CD14-positive monocyte (primary cell): ENCODE measurements at regions not wholly inside any gene's neighbourhood (a gene's known extent, or its start where the extent isn't known, plus 50 kb on each side); places are given as distances from the start of the nearest gene placed in this dataset.

ENCODE experiments used
- DNase-seq, 3 donors: peaks; one replicate each; pipeline ENCODE4 v3.0.0-alpha.2; 2011 to 2022
- H2AFZ ChIP-seq: 2 replicates; pipeline ENCODE4 v1.6.0; 2012; ENCODE audit warnings: mild to moderate bottlenecking, low read depth, low read length, inconsistent platforms; ENCODE audit not compliant: insufficient read depth, poor library complexity, severe bottlenecking
- H3K27ac ChIP-seq, 2 donors: 1 replicate in 1 of 2; 2 replicates in 1 of 2; pipeline ENCODE4 v1.5.1; 2012 to 2013; ENCODE audit warnings: low read length in 2 of 2, control low read depth in 1 of 2, inconsistent platforms in 1 of 2, low read depth in 1 of 2, mild to moderate bottlenecking in 1 of 2
- H3K27me3 ChIP-seq, 2 donors: one replicate each; pipeline versions ENCODE4 v1.6.0 to v1.6.1; 2011 to 2013; ENCODE audit warnings: low read length in 2 of 2; ENCODE audit not compliant: control insufficient read depth in 2 of 2, insufficient read depth in 2 of 2
- H3K36me3 ChIP-seq, 2 donors: replicated peaks in 1 of 2; 1 replicate in 1 of 2; 2 replicates in 1 of 2; pipeline versions ENCODE4 v1.5.1 to v1.6.1; 2012 to 2013; ENCODE audit warnings: low read length in 2 of 2, control low read depth in 1 of 2, inconsistent platforms in 1 of 2, mild to moderate bottlenecking in 1 of 2; ENCODE audit not compliant: insufficient read depth in 2 of 2, control insufficient read depth in 1 of 2
- H3K4me1 ChIP-seq, 2 donors: 1 replicate in 1 of 2; 2 replicates in 1 of 2; pipeline versions ENCODE4 v1.5.1 to v1.6.1; 2012 to 2013; ENCODE audit warnings: low read length in 2 of 2, control low read depth in 1 of 2, inconsistent platforms in 1 of 2, mild to moderate bottlenecking in 1 of 2, moderate library complexity in 1 of 2; ENCODE audit not compliant: insufficient read depth in 2 of 2, control insufficient read depth in 1 of 2
- H3K4me2 ChIP-seq: replicated peaks from 2 replicates; pipeline ENCODE3; 2012; ENCODE audit warnings: low read length, moderate library complexity, mild to moderate bottlenecking; ENCODE audit not compliant: poor library complexity, severe bottlenecking; ENCODE audit errors: extremely low read depth
- H3K4me3 ChIP-seq, 3 experiments: fragments of 200-600 bp in 1 of 3; sonication (generic) in 1 of 3; replicated peaks in 1 of 3; 1 replicate in 2 of 3; 2 replicates in 1 of 3; pipeline ENCODE4 v1.5.1; 2011 to 2013; ENCODE audit warnings: low read length in 3 of 3, mild to moderate bottlenecking in 3 of 3, control low read depth in 2 of 3, low read depth in 2 of 3, inconsistent platforms in 1 of 3, moderate library complexity in 1 of 3
- H3K79me2 ChIP-seq: 2 replicates; pipeline ENCODE4 v1.6.0; 2012; ENCODE audit warnings: mild to moderate bottlenecking, control low read depth, inconsistent platforms, low read length, moderate library complexity; ENCODE audit not compliant: insufficient read depth
- H3K9ac ChIP-seq: 2 replicates; pipeline ENCODE4 v1.6.0; 2017; ENCODE audit warnings: low read length, mild to moderate bottlenecking; ENCODE audit not compliant: insufficient read depth, poor library complexity, severe bottlenecking
- H3K9me3 ChIP-seq, 2 donors: replicated peaks in 1 of 2; 1 replicate in 1 of 2; 2 replicates in 1 of 2; pipeline versions ENCODE4 v1.5.1 to v1.6.1; 2012 to 2013; ENCODE audit warnings: low read length in 2 of 2, control low read depth in 1 of 2; ENCODE audit not compliant: control insufficient read depth in 1 of 2, insufficient read depth in 1 of 2
- H4K20me1 ChIP-seq: 2 replicates; pipeline ENCODE4 v1.6.0; 2012; ENCODE audit warnings: mild to moderate bottlenecking, low read length, control low read depth, moderate library complexity; ENCODE audit not compliant: insufficient read depth
- H3K27ac Mint-ChIP-seq, 7 donors: one replicate each; pipeline ENCODE4 v1.8.0; 2020; ENCODE audit warnings: mild to moderate bottlenecking in 7 of 7, mixed read lengths in 7 of 7, moderate library complexity in 6 of 7, inconsistent platforms in 2 of 7
- H3K27me3 Mint-ChIP-seq, 3 donors: one replicate each; pipeline ENCODE4 v1.8.0; 2021 to 2022; ENCODE audit warnings: low read depth in 3 of 3, mild to moderate bottlenecking in 3 of 3, mixed read lengths in 3 of 3, moderate library complexity in 3 of 3, inconsistent platforms in 1 of 3
- H3K36me3 Mint-ChIP-seq, 2 donors: one replicate each; pipeline ENCODE4 v1.8.0; 2020; ENCODE audit warnings: mixed read lengths in 2 of 2, inconsistent platforms in 1 of 2, mild to moderate bottlenecking in 1 of 2
- H3K4me1 Mint-ChIP-seq: one replicate; pipeline ENCODE4 v1.8.0; 2020; ENCODE audit warnings: mild to moderate bottlenecking, mixed read lengths
- H3K4me3 Mint-ChIP-seq, 2 donors: one replicate each; pipeline ENCODE4 v1.8.0; 2020; ENCODE audit warnings: mild to moderate bottlenecking in 2 of 2, mixed read lengths in 2 of 2, moderate library complexity in 1 of 2
- H3K9me3 Mint-ChIP-seq, 7 donors: one replicate each; pipeline ENCODE4 v1.8.0; 2020 to 2022; ENCODE audit warnings: mixed read lengths in 7 of 7, mild to moderate bottlenecking in 6 of 7, moderate library complexity in 6 of 7, inconsistent platforms in 2 of 7
- WGBS: methylation state at CpG from one replicate; pipeline ENCODE4 v1.1.5; 2013; ENCODE audit warnings: missing lambda C conversion rate; ENCODE audit not compliant: insufficient coverage; 5-methylcytosine and 5-hydroxymethylcytosine counted together
- intact Hi-C, 2 donors: fragments of 100-400 bp; cut with micrococcal nuclease; formaldehyde crosslinking; loops; one replicate each; pipeline versions ENCODE4 v1.15.0 to v1.15.1; 2023
- TF ChIP-seq, protein P1 (sequence below): fragments of 200-600 bp; IDR thresholded peaks from one replicate; pipeline ENCODE4 v1.8.0; 2022; ENCODE audit warnings: antibody characterized with exemption, mild to moderate bottlenecking

DNA sequence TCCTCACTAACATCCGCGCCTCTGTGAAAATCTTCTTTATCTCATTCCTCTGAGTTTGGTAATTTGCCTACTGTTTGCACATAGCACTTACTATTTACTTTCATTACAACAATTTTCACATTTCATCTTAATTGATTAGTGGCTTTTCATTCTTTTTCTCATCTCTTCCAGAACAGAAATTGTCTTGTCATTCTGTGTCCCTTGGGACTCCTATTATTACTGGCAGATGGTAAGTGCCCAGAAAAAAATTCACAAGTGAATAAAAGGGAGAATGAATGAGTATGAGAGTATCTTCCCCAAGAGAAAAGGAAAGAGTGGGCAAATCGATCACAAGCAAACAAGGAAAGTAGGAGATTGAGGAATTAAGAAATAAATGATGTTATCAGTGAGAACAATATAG, 876.1 kb downstream of the TLE4 start:
- Mint-ChIP-seq H3K9me3 (peaks cover 5 to 26% (median 9%) of the 10 kb centered on the region in 7 donors), H3K27me3 (no peaks in the 10 kb centered on the region), H3K4me3 (no peak overlapping the region), H3K36me3 (no peaks in the 10 kb centered on the region), H3K4me1 (no peaks in the 10 kb centered on the region), H3K27ac (no peak overlapping the region)
- H2AFZ ChIP-seq, result no peak overlapping the region
- no peaks in the 10 kb centered on the region for H4K20me1 ChIP-seq
- H3K36me3 ChIP-seq, result no peaks in the 10 kb centered on the region
- H3K4me2 ChIP-seq, result no peak overlapping the region
- H3K27me3 ChIP-seq, result no peaks in the 10 kb centered on the region
- TF ChIP-seq, protein P1, sequence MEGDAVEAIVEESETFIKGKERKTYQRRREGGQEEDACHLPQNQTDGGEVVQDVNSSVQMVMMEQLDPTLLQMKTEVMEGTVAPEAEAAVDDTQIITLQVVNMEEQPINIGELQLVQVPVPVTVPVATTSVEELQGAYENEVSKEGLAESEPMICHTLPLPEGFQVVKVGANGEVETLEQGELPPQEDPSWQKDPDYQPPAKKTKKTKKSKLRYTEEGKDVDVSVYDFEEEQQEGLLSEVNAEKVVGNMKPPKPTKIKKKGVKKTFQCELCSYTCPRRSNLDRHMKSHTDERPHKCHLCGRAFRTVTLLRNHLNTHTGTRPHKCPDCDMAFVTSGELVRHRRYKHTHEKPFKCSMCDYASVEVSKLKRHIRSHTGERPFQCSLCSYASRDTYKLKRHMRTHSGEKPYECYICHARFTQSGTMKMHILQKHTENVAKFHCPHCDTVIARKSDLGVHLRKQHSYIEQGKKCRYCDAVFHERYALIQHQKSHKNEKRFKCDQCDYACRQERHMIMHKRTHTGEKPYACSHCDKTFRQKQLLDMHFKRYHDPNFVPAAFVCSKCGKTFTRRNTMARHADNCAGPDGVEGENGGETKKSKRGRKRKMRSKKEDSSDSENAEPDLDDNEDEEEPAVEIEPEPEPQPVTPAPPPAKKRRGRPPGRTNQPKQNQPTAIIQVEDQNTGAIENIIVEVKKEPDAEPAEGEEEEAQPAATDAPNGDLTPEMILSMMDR, result no peak
- WGBS, result 100% methylated on average over 3 of the region's 3 CpGs
- H3K9ac ChIP-seq, result no peak overlapping the region
- H3K4me3 ChIP-seq, result no peak overlapping the region
- no peak for DNase-seq
- H3K9me3 ChIP-seq, result peaks cover 4 to 10% of the 10 kb centered on the region in 2 donors
- no peaks in the 10 kb centered on the region for H3K79me2 ChIP-seq
- intact Hi-C loops, result no loop called here
- H3K4me1 ChIP-seq, result no peaks in the 10 kb centered on the region
- H3K27ac ChIP-seq, result no peak overlapping the region

DNA sequence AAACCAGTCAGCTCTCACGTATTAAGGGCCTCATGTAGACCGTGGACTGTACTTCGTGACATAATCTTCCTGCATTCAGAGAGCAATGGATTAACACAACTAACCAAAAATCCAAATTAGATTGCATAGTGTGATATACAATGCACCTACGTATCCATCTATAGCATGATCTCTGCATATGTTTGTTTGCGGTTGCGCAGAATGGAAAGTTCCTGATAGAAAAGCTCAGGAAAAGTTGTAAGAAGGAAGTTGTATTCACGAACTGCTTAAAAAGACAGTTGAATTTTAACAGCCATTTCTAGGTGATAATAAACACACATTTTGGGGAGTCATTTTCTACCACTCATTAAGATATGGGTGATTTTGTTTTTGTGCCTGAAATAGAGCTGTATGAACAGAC, 869.0 kb downstream of the TLE4 start:
- Histone ChIP-seq H3K79me2 (no peaks in the 10 kb centered on the region), H4K20me1 (no peaks in the 10 kb centered on the region), H3K4me2 (no peak overlapping the region), H3K27ac (no peak overlapping the region), H3K9ac (no peak overlapping the region), H3K4me3 (no peak overlapping the region), H3K36me3 (no peaks in the 10 kb centered on the region), H3K4me1 (no peaks in the 10 kb centered on the region), H3K9me3 (peaks cover 2 to 5% of the 10 kb centered on the region in 2 donors), H3K27me3 (no peaks in the 10 kb centered on the region), H2AFZ (no peak overlapping the region)
- Mint-ChIP-seq H3K4me3 (no peak overlapping the region), H3K27ac (no peak overlapping the region), H3K9me3 (peaks cover 0 to 10% (median 5%) of the 10 kb centered on the region in 7 donors), H3K36me3 (no peaks in the 10 kb centered on the region), H3K4me1 (no peaks in the 10 kb centered on the region), H3K27me3 (peaks cover 0 to 2% (median 2%) of the 10 kb centered on the region in 3 donors)
- intact Hi-C loops, result no loop called here
- TF ChIP-seq, protein P1, result no peak
- DNase-seq, result no peak
- no CpG with 5 or more reads among the region's 7 CpGs for WGBS
